CD14-positive monocyte (primary cell): ENCODE measurements at regions not wholly inside any gene's neighbourhood (a gene's known extent, or its start where the extent isn't known, plus 50 kb on each side); places are given as distances from the start of the nearest gene placed in this dataset.

Experiments
- DNase-seq, 3 donors: peaks; one replicate each; pipeline ENCODE4 v3.0.0-alpha.2; 2011 to 2022
- H2AFZ ChIP-seq: 2 replicates; pipeline ENCODE4 v1.6.0; 2012; ENCODE audit warnings: mild to moderate bottlenecking, low read depth, low read length, inconsistent platforms; ENCODE audit not compliant: insufficient read depth, poor library complexity, severe bottlenecking
- H3K27ac ChIP-seq, 2 donors: 1 replicate in 1 of 2; 2 replicates in 1 of 2; pipeline ENCODE4 v1.5.1; 2012 to 2013; ENCODE audit warnings: low read length in 2 of 2, control low read depth in 1 of 2, inconsistent platforms in 1 of 2, low read depth in 1 of 2, mild to moderate bottlenecking in 1 of 2
- H3K27me3 ChIP-seq, 2 donors: one replicate each; pipeline versions ENCODE4 v1.6.0 to v1.6.1; 2011 to 2013; ENCODE audit warnings: low read length in 2 of 2; ENCODE audit not compliant: control insufficient read depth in 2 of 2, insufficient read depth in 2 of 2
- H3K36me3 ChIP-seq, 2 donors: replicated peaks in 1 of 2; 1 replicate in 1 of 2; 2 replicates in 1 of 2; pipeline versions ENCODE4 v1.5.1 to v1.6.1; 2012 to 2013; ENCODE audit warnings: low read length in 2 of 2, control low read depth in 1 of 2, inconsistent platforms in 1 of 2, mild to moderate bottlenecking in 1 of 2; ENCODE audit not compliant: insufficient read depth in 2 of 2, control insufficient read depth in 1 of 2
- H3K4me1 ChIP-seq, 2 donors: 1 replicate in 1 of 2; 2 replicates in 1 of 2; pipeline versions ENCODE4 v1.5.1 to v1.6.1; 2012 to 2013; ENCODE audit warnings: low read length in 2 of 2, control low read depth in 1 of 2, inconsistent platforms in 1 of 2, mild to moderate bottlenecking in 1 of 2, moderate library complexity in 1 of 2; ENCODE audit not compliant: insufficient read depth in 2 of 2, control insufficient read depth in 1 of 2
- H3K4me2 ChIP-seq: replicated peaks from 2 replicates; pipeline ENCODE3; 2012; ENCODE audit warnings: low read length, moderate library complexity, mild to moderate bottlenecking; ENCODE audit not compliant: poor library complexity, severe bottlenecking; ENCODE audit errors: extremely low read depth
- H3K4me3 ChIP-seq, 3 experiments: fragments of 200-600 bp in 1 of 3; sonication (generic) in 1 of 3; replicated peaks in 1 of 3; 1 replicate in 2 of 3; 2 replicates in 1 of 3; pipeline ENCODE4 v1.5.1; 2011 to 2013; ENCODE audit warnings: low read length in 3 of 3, mild to moderate bottlenecking in 3 of 3, control low read depth in 2 of 3, low read depth in 2 of 3, inconsistent platforms in 1 of 3, moderate library complexity in 1 of 3
- H3K79me2 ChIP-seq: 2 replicates; pipeline ENCODE4 v1.6.0; 2012; ENCODE audit warnings: mild to moderate bottlenecking, control low read depth, inconsistent platforms, low read length, moderate library complexity; ENCODE audit not compliant: insufficient read depth
- H3K9ac ChIP-seq: 2 replicates; pipeline ENCODE4 v1.6.0; 2017; ENCODE audit warnings: low read length, mild to moderate bottlenecking; ENCODE audit not compliant: insufficient read depth, poor library complexity, severe bottlenecking
- H3K9me3 ChIP-seq, 2 donors: replicated peaks in 1 of 2; 1 replicate in 1 of 2; 2 replicates in 1 of 2; pipeline versions ENCODE4 v1.5.1 to v1.6.1; 2012 to 2013; ENCODE audit warnings: low read length in 2 of 2, control low read depth in 1 of 2; ENCODE audit not compliant: control insufficient read depth in 1 of 2, insufficient read depth in 1 of 2
- H4K20me1 ChIP-seq: 2 replicates; pipeline ENCODE4 v1.6.0; 2012; ENCODE audit warnings: mild to moderate bottlenecking, low read length, control low read depth, moderate library complexity; ENCODE audit not compliant: insufficient read depth
- H3K27ac Mint-ChIP-seq, 7 donors: one replicate each; pipeline ENCODE4 v1.8.0; 2020; ENCODE audit warnings: mild to moderate bottlenecking in 7 of 7, mixed read lengths in 7 of 7, moderate library complexity in 6 of 7, inconsistent platforms in 2 of 7
- H3K27me3 Mint-ChIP-seq, 3 donors: one replicate each; pipeline ENCODE4 v1.8.0; 2021 to 2022; ENCODE audit warnings: low read depth in 3 of 3, mild to moderate bottlenecking in 3 of 3, mixed read lengths in 3 of 3, moderate library complexity in 3 of 3, inconsistent platforms in 1 of 3
- H3K36me3 Mint-ChIP-seq, 2 donors: one replicate each; pipeline ENCODE4 v1.8.0; 2020; ENCODE audit warnings: mixed read lengths in 2 of 2, inconsistent platforms in 1 of 2, mild to moderate bottlenecking in 1 of 2
- H3K4me1 Mint-ChIP-seq: one replicate; pipeline ENCODE4 v1.8.0; 2020; ENCODE audit warnings: mild to moderate bottlenecking, mixed read lengths
- H3K4me3 Mint-ChIP-seq, 2 donors: one replicate each; pipeline ENCODE4 v1.8.0; 2020; ENCODE audit warnings: mild to moderate bottlenecking in 2 of 2, mixed read lengths in 2 of 2, moderate library complexity in 1 of 2
- H3K9me3 Mint-ChIP-seq, 7 donors: one replicate each; pipeline ENCODE4 v1.8.0; 2020 to 2022; ENCODE audit warnings: mixed read lengths in 7 of 7, mild to moderate bottlenecking in 6 of 7, moderate library complexity in 6 of 7, inconsistent platforms in 2 of 7
- CTCF ChIP-seq: fragments of 200-600 bp; IDR thresholded peaks from one replicate; pipeline ENCODE4 v1.8.0; 2022; ENCODE audit warnings: antibody characterized with exemption, mild to moderate bottlenecking
- WGBS: methylation state at CpG from one replicate; pipeline ENCODE4 v1.1.5; 2013; ENCODE audit warnings: missing lambda C conversion rate; ENCODE audit not compliant: insufficient coverage; 5-methylcytosine and 5-hydroxymethylcytosine counted together
- intact Hi-C, 2 donors: fragments of 100-400 bp; cut with micrococcal nuclease; formaldehyde crosslinking; loops; one replicate each; pipeline versions ENCODE4 v1.15.0 to v1.15.1; 2023

- no peak for TF ChIP-seq CTCF
- no peak for DNase-seq
- H3K27ac Mint-ChIP-seq, result no peak overlapping the region
- H3K9me3 Mint-ChIP-seq, result peaks cover 0 to 34% (median 24%) of the 10 kb centered on the region in 7 donors
- Histone ChIP-seq H3K4me2 (no peak overlapping the region), H3K27me3 (no peaks in the 10 kb centered on the region), H3K4me1 (no peaks in the 10 kb centered on the region), H3K9ac (no peak overlapping the region), H3K9me3 (peaks cover 9 to 21% of the 10 kb centered on the region in 2 donors), H2AFZ (no peak overlapping the region), H3K36me3 (no peaks in the 10 kb centered on the region), H3K79me2 (no peaks in the 10 kb centered on the region), H3K4me3 (no peak overlapping the region), H3K27ac (no peak overlapping the region), H4K20me1 (no peaks in the 10 kb centered on the region)
- intact Hi-C loops, result no loop called here
- no CpG with 5 or more reads among the region's 5 CpGs for WGBS
- H3K36me3 Mint-ChIP-seq, result no peaks in the 10 kb centered on the region
- peaks cover 2 to 8% (median 5%) of the 10 kb centered on the region in 3 donors for H3K27me3 Mint-ChIP-seq
- no peak overlapping the region for H3K4me3 Mint-ChIP-seq
- H3K4me1 Mint-ChIP-seq, result no peaks in the 10 kb centered on the region
Measured at GRCh38 chr10:21456160-21456559, 69.3 kb downstream of the SKIDA1 start.

GRCh38 chr10:21452203-21452602 lies 73.3 kb downstream of the SKIDA1 start:
- Histone ChIP-seq H3K9me3 (peaks cover 9 to 18% of the 10 kb centered on the region in 2 donors), H4K20me1 (no peaks in the 10 kb centered on the region), H3K4me2 (no peak overlapping the region), H3K27ac (no peak overlapping the region), H3K9ac (no peak overlapping the region), H3K79me2 (no peaks in the 10 kb centered on the region), H3K4me1 (no peaks in the 10 kb centered on the region), H3K36me3 (no peaks in the 10 kb centered on the region), H2AFZ (no peak overlapping the region), H3K27me3 (no peaks in the 10 kb centered on the region), H3K4me3 (no peak overlapping the region)
- DNase-seq, result no peak
- peaks cover 5% of the 10 kb centered on the region for H3K4me1 Mint-ChIP-seq
- no CpG with 5 or more reads among the region's 3 CpGs for WGBS
- peaks cover 0 to 31% (median 20%) of the 10 kb centered on the region in 7 donors for H3K9me3 Mint-ChIP-seq
- H3K27ac Mint-ChIP-seq, result no peak overlapping the region
- peaks cover under 1 to 3% (median 2%) of the 10 kb centered on the region in 3 donors for H3K27me3 Mint-ChIP-seq
- TF ChIP-seq CTCF, result no peak
- H3K4me3 Mint-ChIP-seq, result no peak overlapping the region
- no peaks in the 10 kb centered on the region for H3K36me3 Mint-ChIP-seq
- intact Hi-C loops, result no loop called here
